Astrocyte (in vitro differentiated cells and primary cell): ENCODE measurements at regions not wholly inside any gene's neighbourhood (a gene's known extent, or its start where the extent isn't known, plus 50 kb on each side); places are given as distances from the start of the nearest gene placed in this dataset.

Experiments used
- DNase-seq: peaks from one replicate; pipeline ENCODE4 v3.0.0-alpha.2; 2010; ENCODE audit warnings: low read depth
- FAIRE-seq: peaks from 2 replicates; lab custom pipeline; 2011; peaks lifted over from hg19 to GRCh38; lab: Jason Lieb, UNC
- H2AFZ ChIP-seq: 2 replicates; pipeline ENCODE4 v1.6.0; 2012; ENCODE audit warnings: low read depth, low read length, inconsistent platforms
- H3K27ac ChIP-seq: 2 replicates; pipeline ENCODE4 v1.5.1; 2011; ENCODE audit warnings: low read depth, low read length, inconsistent platforms
- H3K27me3 ChIP-seq: 2 replicates; pipeline ENCODE4 v1.6.0; 2011; ENCODE audit warnings: low read length, inconsistent platforms; ENCODE audit not compliant: insufficient read depth
- H3K36me3 ChIP-seq: 2 replicates; pipeline ENCODE4 v1.5.1; 2011; ENCODE audit warnings: low read length, inconsistent platforms; ENCODE audit not compliant: insufficient read depth
- H3K4me1 ChIP-seq: 2 replicates; pipeline ENCODE4 v1.5.1; 2011; ENCODE audit warnings: low read length, inconsistent platforms; ENCODE audit not compliant: insufficient read depth
- H3K4me2 ChIP-seq: 2 replicates; pipeline ENCODE4 v1.6.0; 2012; ENCODE audit warnings: low read length, inconsistent platforms
- H3K4me3 ChIP-seq: 2 replicates; pipeline ENCODE4 v1.5.1; 2011; ENCODE audit warnings: low read depth, mild to moderate bottlenecking, low read length, inconsistent platforms; ENCODE audit not compliant: insufficient read depth
- H3K79me2 ChIP-seq: 2 replicates; pipeline ENCODE4 v1.6.0; 2012; ENCODE audit warnings: mild to moderate bottlenecking, low read length, inconsistent platforms; ENCODE audit not compliant: insufficient read depth
- H3K9ac ChIP-seq: 2 replicates; pipeline ENCODE4 v1.6.0; 2012; ENCODE audit warnings: mild to moderate bottlenecking, low read length, inconsistent platforms
- H3K9me3 ChIP-seq: 2 replicates; pipeline ENCODE4 v1.5.1; 2012; ENCODE audit warnings: low read depth, mild to moderate bottlenecking, low read length, inconsistent platforms; ENCODE audit not compliant: insufficient read depth
- H4K20me1 ChIP-seq: 2 replicates; pipeline ENCODE4 v1.6.0; 2012; ENCODE audit warnings: low read length, inconsistent platforms; ENCODE audit not compliant: insufficient read depth
- H3K27ac Mint-ChIP-seq: one replicate; pipeline ENCODE4 v1.8.0; 2021; ENCODE audit warnings: mild to moderate bottlenecking, mixed read lengths; ENCODE audit not compliant: unreplicated experiment
- H3K27me3 Mint-ChIP-seq: one replicate; pipeline ENCODE4 v1.8.0; 2021; ENCODE audit warnings: low read depth, mixed read lengths; ENCODE audit not compliant: unreplicated experiment
- H3K36me3 Mint-ChIP-seq: one replicate; pipeline ENCODE4 v1.8.0; 2021; ENCODE audit warnings: low read depth, mixed read lengths; ENCODE audit not compliant: unreplicated experiment
- H3K4me1 Mint-ChIP-seq: one replicate; pipeline ENCODE4 v1.8.0; 2021; ENCODE audit warnings: low read depth, mixed read lengths; ENCODE audit not compliant: unreplicated experiment
- H3K4me3 Mint-ChIP-seq: one replicate; pipeline ENCODE4 v1.8.0; 2021; ENCODE audit warnings: mild to moderate bottlenecking, moderate library complexity, mixed read lengths; ENCODE audit not compliant: unreplicated experiment
- H3K9me3 Mint-ChIP-seq: one replicate; pipeline ENCODE4 v1.8.0; 2021; ENCODE audit warnings: mild to moderate bottlenecking, mixed read lengths; ENCODE audit not compliant: unreplicated experiment
- EZH2 ChIP-seq: IDR thresholded peaks from 2 replicates; pipeline ENCODE4 v1.6.1; 2012; ENCODE audit warnings: mild to moderate bottlenecking, low read length, inconsistent platforms; ENCODE audit not compliant: insufficient read depth
- TF ChIP-seq, protein P1 (sequence below): IDR thresholded peaks from 2 replicates; pipeline ENCODE4 v1.5.1; 2011; ENCODE audit warnings: low read depth, mild to moderate bottlenecking, inconsistent platforms, low read length, moderate library complexity; ENCODE audit not compliant: insufficient read depth

GRCh38 chr15:70475407-70475781 lies 288.0 kb downstream of the UACA start:
- no peak for TF ChIP-seq EZH2
- TF ChIP-seq, protein P1, sequence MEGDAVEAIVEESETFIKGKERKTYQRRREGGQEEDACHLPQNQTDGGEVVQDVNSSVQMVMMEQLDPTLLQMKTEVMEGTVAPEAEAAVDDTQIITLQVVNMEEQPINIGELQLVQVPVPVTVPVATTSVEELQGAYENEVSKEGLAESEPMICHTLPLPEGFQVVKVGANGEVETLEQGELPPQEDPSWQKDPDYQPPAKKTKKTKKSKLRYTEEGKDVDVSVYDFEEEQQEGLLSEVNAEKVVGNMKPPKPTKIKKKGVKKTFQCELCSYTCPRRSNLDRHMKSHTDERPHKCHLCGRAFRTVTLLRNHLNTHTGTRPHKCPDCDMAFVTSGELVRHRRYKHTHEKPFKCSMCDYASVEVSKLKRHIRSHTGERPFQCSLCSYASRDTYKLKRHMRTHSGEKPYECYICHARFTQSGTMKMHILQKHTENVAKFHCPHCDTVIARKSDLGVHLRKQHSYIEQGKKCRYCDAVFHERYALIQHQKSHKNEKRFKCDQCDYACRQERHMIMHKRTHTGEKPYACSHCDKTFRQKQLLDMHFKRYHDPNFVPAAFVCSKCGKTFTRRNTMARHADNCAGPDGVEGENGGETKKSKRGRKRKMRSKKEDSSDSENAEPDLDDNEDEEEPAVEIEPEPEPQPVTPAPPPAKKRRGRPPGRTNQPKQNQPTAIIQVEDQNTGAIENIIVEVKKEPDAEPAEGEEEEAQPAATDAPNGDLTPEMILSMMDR, result no peak
- FAIRE-seq, result no peak
- Mint-ChIP-seq H3K4me1 (peaks cover 4% of the 10 kb centered on the region), H3K27me3 (peaks cover 75% of the 10 kb centered on the region), H3K27ac (peak overlapping the region; percentile 41), H3K9me3 (peaks cover 10% of the 10 kb centered on the region), H3K4me3 (no peak overlapping the region), H3K36me3 (no peaks in the 10 kb centered on the region)
- Histone ChIP-seq H4K20me1 (no peaks in the 10 kb centered on the region), H3K4me1 (peaks cover 27% of the 10 kb centered on the region), H3K9me3 (no peaks in the 10 kb centered on the region), H3K27me3 (peaks cover 26% of the 10 kb centered on the region), H3K9ac (peak overlapping the region; percentile 67), H3K27ac (peak overlapping the region; percentile 79), H3K4me2 (peak overlapping the region; percentile 86), H3K79me2 (no peaks in the 10 kb centered on the region), H2AFZ (peak overlapping the region; percentile 50), H3K36me3 (no peaks in the 10 kb centered on the region), H3K4me3 (peak overlapping the region; percentile 38)
- DNase-seq, result no peak

- Histone ChIP-seq H3K9ac (peak overlapping the region; percentile 67), H3K4me1 (peaks cover 27% of the 10 kb centered on the region), H3K4me2 (peak overlapping the region; percentile 86), H3K27me3 (peaks cover 26% of the 10 kb centered on the region), H2AFZ (peak overlapping the region; percentile 55), H4K20me1 (no peaks in the 10 kb centered on the region), H3K27ac (peak overlapping the region; percentile 79), H3K79me2 (no peaks in the 10 kb centered on the region), H3K36me3 (no peaks in the 10 kb centered on the region), H3K4me3 (peak overlapping the region; percentile 38), H3K9me3 (no peaks in the 10 kb centered on the region)
- DNase-seq, result peak; percentile 100
- Mint-ChIP-seq H3K36me3 (no peaks in the 10 kb centered on the region), H3K27me3 (peaks cover 75% of the 10 kb centered on the region), H3K4me3 (no peak overlapping the region), H3K9me3 (peaks cover 9% of the 10 kb centered on the region), H3K4me1 (peaks cover 2% of the 10 kb centered on the region), H3K27ac (no peak overlapping the region)
- no peak for TF ChIP-seq EZH2
- TF ChIP-seq, protein P1, result no peak
- peak; percentile 55 for FAIRE-seq
Measured at GRCh38 chr15:70474471-70475406, 288.6 kb downstream of the UACA start.
